Breast epithelium (tissue), 4 donors: ENCODE measurements at regions not wholly inside any gene's neighbourhood (a gene's known extent, or its start where the extent isn't known, plus 50 kb on each side); places are given as distances from the start of the nearest gene placed in this dataset.

Experiments used
- DNase-seq, 2 donors: peaks; one replicate each; pipeline ENCODE4 v3.0.0-alpha.2; 2019; ENCODE audit warnings: low spot score in 2 of 2
- H3K27ac ChIP-seq, 2 donors: fragments of 200-600 bp; sonication (generic) in 1 of 2; one replicate each; pipeline ENCODE4 v1.5.1; 2016 to 2019; ENCODE audit warnings: mild to moderate bottlenecking in 1 of 2
- H3K27me3 ChIP-seq, 2 donors: fragments of 200-600 bp; sonication (generic) in 1 of 2; one replicate each; pipeline versions ENCODE4 v1.5.1 to v1.6.0; 2017 to 2019; ENCODE audit warnings: control low read depth in 1 of 2, mild to moderate bottlenecking in 1 of 2
- H3K36me3 ChIP-seq: fragments of 200-600 bp; one replicate; pipeline ENCODE4 v1.5.1; 2019
- H3K4me1 ChIP-seq, 2 donors: fragments of 200-600 bp; sonication (generic); one replicate each; pipeline ENCODE4 v1.5.1; 2016 to 2019; ENCODE audit warnings: control low read depth in 1 of 2
- H3K4me3 ChIP-seq, 3 donors: fragments of 200-600 bp; sonication (generic); 1 replicate in 2 of 3; 2 replicates in 1 of 3; pipeline ENCODE4 v1.5.1; 2016 to 2019; ENCODE audit warnings: mild to moderate bottlenecking in 3 of 3, moderate library complexity in 2 of 3
- H3K9me3 ChIP-seq, 2 donors: fragments of 200-600 bp; sonication (generic) in 1 of 2; one replicate each; pipeline ENCODE4 v1.5.1; 2016 to 2019; ENCODE audit warnings: control low read depth in 1 of 2
- POLR2A ChIP-seq: fragments of 450-650 bp; IDR thresholded peaks from one replicate; pipeline ENCODE4 v1.6.1; 2016; ENCODE audit warnings: antibody characterized with exemption, mild to moderate bottlenecking, moderate library complexity
- POLR2AphosphoS5 ChIP-seq, 3 donors: sonication (generic); formaldehyde crosslinking; IDR thresholded peaks; one replicate each; pipeline ENCODE4 v1.6.1; 2017; ENCODE audit warnings: antibody characterized with exemption in 3 of 3
- intact Hi-C: fragments of 100-400 bp; cut with DNase I; formaldehyde crosslinking; loops from one replicate; pipeline ENCODE4 v1.15.1; 2023; ENCODE audit warnings: low total_unique reads
- TF ChIP-seq, protein P1 (sequence below), 3 donors: fragments of 450-650 bp; IDR thresholded peaks; one replicate each; pipeline ENCODE4 v1.5.1; 2016 to 2017; ENCODE audit warnings: antibody characterized with exemption in 3 of 3, mild to moderate bottlenecking in 3 of 3, moderate library complexity in 3 of 3

DNA sequence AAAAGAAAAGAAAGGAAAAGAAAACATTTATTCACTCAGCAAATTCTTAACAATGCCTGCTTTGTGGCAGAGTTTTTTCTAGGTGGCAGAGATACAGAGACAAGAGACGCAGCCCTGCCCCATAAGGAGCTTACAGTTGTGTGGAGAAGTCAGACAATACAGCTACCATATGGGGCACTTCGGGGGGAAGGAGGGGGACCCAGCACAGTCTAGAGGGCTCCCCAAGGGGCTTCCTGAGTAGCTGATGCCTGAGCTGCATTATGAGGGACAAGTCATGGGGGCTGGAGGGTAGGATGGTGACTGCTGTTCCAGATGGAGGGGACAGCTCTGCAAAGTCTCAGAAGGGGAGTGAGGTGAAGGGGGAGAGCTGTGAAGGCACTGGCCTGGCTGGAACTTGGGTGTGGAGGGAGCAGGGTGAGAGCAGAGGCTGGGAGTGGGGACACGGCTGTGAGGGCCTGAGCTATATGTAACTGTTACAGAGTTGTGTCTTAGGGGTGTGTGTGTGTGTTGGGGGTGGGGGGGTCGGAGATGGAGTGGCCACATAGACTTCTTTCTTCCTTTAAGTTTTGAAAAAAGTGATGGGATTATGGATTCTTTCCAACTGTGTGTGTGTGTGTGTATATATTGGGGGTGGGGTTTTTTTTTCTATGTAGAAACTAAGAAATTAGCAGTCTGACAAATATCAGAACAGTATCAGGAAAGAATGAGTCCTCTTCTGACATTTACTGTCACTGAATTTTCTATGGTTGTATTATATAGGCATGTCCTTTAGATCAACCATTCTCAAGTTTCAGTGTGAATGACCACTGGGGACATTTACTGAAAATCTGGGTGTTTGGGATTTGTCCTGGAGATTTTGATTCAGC lies 66.0 kb upstream of the HAAO start:
- H3K4me3 ChIP-seq = no peak overlapping the region
- intact Hi-C loops = loop anchor here (10.0 kb wide), 1 partner anchor 76 kb away; no protein-coding TSS in a partner anchor
- TF ChIP-seq, protein P1, sequence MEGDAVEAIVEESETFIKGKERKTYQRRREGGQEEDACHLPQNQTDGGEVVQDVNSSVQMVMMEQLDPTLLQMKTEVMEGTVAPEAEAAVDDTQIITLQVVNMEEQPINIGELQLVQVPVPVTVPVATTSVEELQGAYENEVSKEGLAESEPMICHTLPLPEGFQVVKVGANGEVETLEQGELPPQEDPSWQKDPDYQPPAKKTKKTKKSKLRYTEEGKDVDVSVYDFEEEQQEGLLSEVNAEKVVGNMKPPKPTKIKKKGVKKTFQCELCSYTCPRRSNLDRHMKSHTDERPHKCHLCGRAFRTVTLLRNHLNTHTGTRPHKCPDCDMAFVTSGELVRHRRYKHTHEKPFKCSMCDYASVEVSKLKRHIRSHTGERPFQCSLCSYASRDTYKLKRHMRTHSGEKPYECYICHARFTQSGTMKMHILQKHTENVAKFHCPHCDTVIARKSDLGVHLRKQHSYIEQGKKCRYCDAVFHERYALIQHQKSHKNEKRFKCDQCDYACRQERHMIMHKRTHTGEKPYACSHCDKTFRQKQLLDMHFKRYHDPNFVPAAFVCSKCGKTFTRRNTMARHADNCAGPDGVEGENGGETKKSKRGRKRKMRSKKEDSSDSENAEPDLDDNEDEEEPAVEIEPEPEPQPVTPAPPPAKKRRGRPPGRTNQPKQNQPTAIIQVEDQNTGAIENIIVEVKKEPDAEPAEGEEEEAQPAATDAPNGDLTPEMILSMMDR (IDR thresholded peaks at IDR 0.05) = no peak
- no peak for TF ChIP-seq POLR2AphosphoS5 (IDR thresholded peaks at IDR 0.05)
- no peak for TF ChIP-seq POLR2A
- H3K27me3 ChIP-seq = no peaks in the 10 kb centered on the region
- no peak for DNase-seq
- peaks cover 0 to 5% of the 10 kb centered on the region in 2 donors for H3K4me1 ChIP-seq
- peak overlapping the region in 1 of 2 donors; percentile 21 for H3K27ac ChIP-seq
- H3K36me3 ChIP-seq = no peaks in the 10 kb centered on the region
- H3K9me3 ChIP-seq = peaks cover 0 to 3% of the 10 kb centered on the region in 2 donors

DNA sequence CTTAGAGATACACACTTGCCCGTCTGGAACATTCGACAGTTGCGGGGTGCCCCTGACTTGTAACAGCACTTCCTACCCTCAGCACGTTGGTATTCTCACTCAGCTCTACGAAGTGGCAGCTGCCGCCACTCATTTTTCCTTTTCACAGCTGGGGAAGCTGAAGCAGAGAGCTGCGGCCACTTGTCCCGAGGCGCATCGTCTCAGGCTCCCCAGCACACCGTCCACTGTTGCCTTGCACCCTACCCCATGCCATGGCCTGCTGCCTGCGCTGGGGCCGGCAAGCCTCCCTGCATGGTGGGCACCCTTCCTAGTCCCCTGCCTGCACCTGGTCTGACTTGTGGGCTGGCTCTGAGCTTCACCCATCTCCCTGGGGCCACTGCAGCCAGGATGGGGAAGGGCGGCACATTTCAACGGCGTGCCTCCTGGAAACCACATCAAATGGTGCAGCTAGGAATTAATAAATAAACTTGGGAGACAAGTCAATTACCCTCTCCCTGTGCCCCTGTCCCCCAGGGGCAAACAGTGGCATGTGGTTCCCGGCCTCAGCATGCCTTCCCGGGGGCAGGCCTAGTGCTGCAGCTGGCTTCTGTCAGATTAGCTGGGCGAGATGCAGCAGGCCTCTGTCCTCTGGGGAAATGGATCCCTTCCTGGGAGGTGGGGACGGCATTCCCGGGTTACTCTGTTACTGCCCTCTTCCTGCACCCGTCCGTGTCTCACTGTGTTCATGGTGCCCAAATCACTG lies 64.7 kb upstream of the HAAO start:
- Histone ChIP-seq H3K27ac (peak overlapping the region; percentile 84 to 95), H3K4me3 (no peak overlapping the region), H3K4me1 (peaks cover 0 to 5% of the 10 kb centered on the region in 2 donors), H3K27me3 (no peaks in the 10 kb centered on the region), H3K36me3 (no peaks in the 10 kb centered on the region), H3K9me3 (peaks cover 0 to 3% of the 10 kb centered on the region in 2 donors)
- intact Hi-C loops = loop anchor here (10.0 kb wide), 1 partner anchor 78 kb away; no protein-coding TSS in a partner anchor
- TF ChIP-seq, protein P1 (IDR thresholded peaks at IDR 0.05) = no peak
- TF ChIP-seq POLR2A (no peak), POLR2AphosphoS5 (IDR thresholded peaks at IDR 0.05) (peak in 1 of 3 donors; percentile 18)
- peak in 1 of 2 donors; percentile 78 for DNase-seq

DNA sequence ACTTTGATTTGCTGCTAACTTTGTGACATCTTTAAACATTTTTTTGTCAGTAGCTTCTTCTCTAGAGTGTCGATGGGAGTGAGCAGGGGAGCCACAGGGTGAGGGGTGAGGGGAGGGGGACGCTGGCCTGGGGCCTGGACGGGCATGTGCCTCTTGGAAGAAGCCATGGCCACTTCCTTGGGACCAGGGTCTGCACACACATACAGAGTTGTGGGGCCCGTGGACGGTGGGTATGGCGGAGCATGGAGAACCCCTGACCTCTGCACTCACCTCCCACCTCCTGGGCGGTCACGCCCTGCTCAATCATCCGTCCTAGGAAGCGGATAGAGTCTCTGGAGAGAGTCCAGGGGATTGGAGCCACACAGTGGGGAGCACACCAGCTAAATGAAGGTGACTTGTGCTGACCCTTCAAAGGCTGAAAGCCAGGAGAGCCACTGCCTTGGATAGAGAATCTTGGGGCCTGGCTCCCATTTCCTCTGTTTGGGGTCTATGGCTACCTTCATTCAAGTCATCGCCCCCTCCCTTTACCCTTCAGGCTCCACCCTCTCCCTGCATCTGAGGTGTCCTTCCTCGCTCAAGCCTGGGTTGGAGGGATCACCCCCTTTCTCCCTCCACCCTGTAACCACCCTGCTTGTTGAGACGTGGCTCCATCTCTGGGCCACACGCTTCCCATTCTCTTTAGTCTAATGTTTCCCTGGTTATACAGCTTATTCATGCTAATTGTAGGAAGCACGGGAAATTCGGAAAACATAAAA lies 63.9 kb upstream of the HAAO start:
- Histone ChIP-seq H3K9me3 (peaks cover 0 to 3% of the 10 kb centered on the region in 2 donors), H3K36me3 (no peaks in the 10 kb centered on the region), H3K4me3 (no peak overlapping the region), H3K27me3 (no peaks in the 10 kb centered on the region), H3K4me1 (peaks cover 0 to 5% of the 10 kb centered on the region in 2 donors), H3K27ac (peak overlapping the region; percentile 84 to 95)
- intact Hi-C loops = loop anchor here (10.0 kb wide), 1 partner anchor 79 kb away; no protein-coding TSS in a partner anchor
- no peak for TF ChIP-seq POLR2A
- TF ChIP-seq POLR2AphosphoS5 (IDR thresholded peaks at IDR 0.05) = no peak
- no peak for DNase-seq

DNA sequence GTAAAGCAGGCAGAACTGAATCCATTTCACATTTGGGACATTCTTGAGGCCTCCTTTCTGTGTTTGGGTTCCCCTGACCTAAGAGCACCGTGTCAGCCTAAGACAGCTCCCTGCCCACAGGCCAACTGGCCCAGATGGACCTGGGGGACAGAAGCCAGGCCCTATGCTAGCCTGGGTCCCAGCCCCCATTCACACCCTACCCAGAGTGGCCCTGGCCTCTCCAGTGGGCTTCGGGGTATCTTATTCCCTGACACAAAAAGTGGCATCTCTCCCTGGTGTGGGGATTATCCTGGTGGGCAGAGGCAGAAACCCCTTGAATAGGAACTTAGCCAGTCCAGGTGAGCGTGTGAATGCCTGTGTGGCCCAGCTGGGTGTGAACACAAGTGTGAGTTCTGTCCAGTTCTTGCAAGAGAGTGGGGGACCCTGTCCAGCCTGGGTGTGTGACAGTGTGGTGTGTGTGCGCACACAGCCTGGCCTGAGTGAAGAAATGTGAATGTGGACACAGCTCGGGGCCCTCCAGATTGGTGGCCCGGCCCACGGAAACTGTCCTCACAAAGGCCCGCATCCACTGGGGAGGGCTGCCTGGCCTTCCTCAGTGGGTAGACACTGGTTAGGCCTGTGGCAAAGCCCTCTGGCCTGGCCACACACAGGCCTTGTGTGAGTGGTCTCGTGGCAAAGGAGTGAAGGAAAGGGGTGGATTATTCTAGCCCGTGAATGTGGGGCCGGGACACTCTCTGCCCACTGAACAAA lies 63.0 kb upstream of the HAAO start:
- intact Hi-C loops = loop anchor here (10.0 kb wide), 1 partner anchor 79 kb away; no protein-coding TSS in a partner anchor
- no peak overlapping the region for H3K4me3 ChIP-seq
- H3K4me1 ChIP-seq = peaks cover 0 to 5% of the 10 kb centered on the region in 2 donors
- peak overlapping the region; percentile 84 to 95 for H3K27ac ChIP-seq
- no peaks in the 10 kb centered on the region for H3K36me3 ChIP-seq
- H3K9me3 ChIP-seq = peaks cover 0 to 3% of the 10 kb centered on the region in 2 donors
- DNase-seq = no peak
- no peaks in the 10 kb centered on the region for H3K27me3 ChIP-seq
- TF ChIP-seq POLR2AphosphoS5 (IDR thresholded peaks at IDR 0.05) = no peak
- TF ChIP-seq, protein P1 (IDR thresholded peaks at IDR 0.05) = no peak
- no peak for TF ChIP-seq POLR2A
